ENCODE measurements at regions not wholly inside any gene's neighbourhood (a gene's known extent, or its start where the extent isn't known, plus 50 kb on each side); places are given as distances from the start of the nearest gene placed in this dataset.

DNA sequence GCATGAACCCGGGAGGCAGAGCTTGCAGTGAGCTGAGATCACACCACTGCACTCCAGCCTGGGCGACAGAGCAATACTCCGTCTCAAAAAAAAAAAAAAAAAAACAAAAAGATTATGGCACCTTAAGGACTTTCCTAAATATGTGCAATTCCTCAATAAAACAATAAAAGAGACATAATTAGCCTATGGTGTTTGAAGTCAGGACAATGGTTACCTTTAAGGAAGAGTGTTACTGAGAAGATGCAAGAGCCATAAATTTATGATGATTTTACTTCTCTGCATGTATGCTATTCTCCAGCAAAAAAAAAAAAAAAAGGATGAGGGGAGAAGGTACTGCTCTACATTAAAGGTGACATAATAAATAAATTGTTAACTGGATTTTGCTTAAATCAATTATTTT lies 208.2 kb upstream of the STK17B start:
- TF ChIP-seq, protein P1, sequence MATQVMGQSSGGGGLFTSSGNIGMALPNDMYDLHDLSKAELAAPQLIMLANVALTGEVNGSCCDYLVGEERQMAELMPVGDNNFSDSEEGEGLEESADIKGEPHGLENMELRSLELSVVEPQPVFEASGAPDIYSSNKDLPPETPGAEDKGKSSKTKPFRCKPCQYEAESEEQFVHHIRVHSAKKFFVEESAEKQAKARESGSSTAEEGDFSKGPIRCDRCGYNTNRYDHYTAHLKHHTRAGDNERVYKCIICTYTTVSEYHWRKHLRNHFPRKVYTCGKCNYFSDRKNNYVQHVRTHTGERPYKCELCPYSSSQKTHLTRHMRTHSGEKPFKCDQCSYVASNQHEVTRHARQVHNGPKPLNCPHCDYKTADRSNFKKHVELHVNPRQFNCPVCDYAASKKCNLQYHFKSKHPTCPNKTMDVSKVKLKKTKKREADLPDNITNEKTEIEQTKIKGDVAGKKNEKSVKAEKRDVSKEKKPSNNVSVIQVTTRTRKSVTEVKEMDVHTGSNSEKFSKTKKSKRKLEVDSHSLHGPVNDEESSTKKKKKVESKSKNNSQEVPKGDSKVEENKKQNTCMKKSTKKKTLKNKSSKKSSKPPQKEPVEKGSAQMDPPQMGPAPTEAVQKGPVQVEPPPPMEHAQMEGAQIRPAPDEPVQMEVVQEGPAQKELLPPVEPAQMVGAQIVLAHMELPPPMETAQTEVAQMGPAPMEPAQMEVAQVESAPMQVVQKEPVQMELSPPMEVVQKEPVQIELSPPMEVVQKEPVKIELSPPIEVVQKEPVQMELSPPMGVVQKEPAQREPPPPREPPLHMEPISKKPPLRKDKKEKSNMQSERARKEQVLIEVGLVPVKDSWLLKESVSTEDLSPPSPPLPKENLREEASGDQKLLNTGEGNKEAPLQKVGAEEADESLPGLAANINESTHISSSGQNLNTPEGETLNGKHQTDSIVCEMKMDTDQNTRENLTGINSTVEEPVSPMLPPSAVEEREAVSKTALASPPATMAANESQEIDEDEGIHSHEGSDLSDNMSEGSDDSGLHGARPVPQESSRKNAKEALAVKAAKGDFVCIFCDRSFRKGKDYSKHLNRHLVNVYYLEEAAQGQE (IDR thresholded peaks at IDR 0.05; ENCODE audit: low read depth) = no peak
- TF ChIP-seq POLR2A (IDR thresholded peaks at IDR 0.05; ENCODE audit: borderline replicate concordance, extremely low read depth, insufficient read depth, insufficient read length) (no peak), ZNF274 (IDR thresholded peaks at IDR 0.05; ENCODE audit: low read depth, low read length) (no peak), ZFX (IDR thresholded peaks at IDR 0.05) (no peak), CBX3 (IDR thresholded peaks at IDR 0.05; ENCODE audit: low read depth) (no peak)
- TF ChIP-seq, protein P2, sequence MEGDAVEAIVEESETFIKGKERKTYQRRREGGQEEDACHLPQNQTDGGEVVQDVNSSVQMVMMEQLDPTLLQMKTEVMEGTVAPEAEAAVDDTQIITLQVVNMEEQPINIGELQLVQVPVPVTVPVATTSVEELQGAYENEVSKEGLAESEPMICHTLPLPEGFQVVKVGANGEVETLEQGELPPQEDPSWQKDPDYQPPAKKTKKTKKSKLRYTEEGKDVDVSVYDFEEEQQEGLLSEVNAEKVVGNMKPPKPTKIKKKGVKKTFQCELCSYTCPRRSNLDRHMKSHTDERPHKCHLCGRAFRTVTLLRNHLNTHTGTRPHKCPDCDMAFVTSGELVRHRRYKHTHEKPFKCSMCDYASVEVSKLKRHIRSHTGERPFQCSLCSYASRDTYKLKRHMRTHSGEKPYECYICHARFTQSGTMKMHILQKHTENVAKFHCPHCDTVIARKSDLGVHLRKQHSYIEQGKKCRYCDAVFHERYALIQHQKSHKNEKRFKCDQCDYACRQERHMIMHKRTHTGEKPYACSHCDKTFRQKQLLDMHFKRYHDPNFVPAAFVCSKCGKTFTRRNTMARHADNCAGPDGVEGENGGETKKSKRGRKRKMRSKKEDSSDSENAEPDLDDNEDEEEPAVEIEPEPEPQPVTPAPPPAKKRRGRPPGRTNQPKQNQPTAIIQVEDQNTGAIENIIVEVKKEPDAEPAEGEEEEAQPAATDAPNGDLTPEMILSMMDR (IDR thresholded peaks at IDR 0.05 in 2 of 3, conservative IDR thresholded peaks at IDR 0.05 in 1 of 3; ENCODE audit: borderline replicate concordance in 1 of 3, insufficient read depth in 1 of 3, low read depth in 2 of 3, low read length in 2 of 3) = no peak

Measured in HCT116 (cell line).